ENCODE measurements at regions not wholly inside any gene's neighbourhood (a gene's known extent, or its start where the extent isn't known, plus 50 kb on each side); places are given as distances from the start of the nearest gene placed in this dataset.

- Histone ChIP-seq H3K4me2 (ENCODE audit: low read depth, low read length) (no peak overlapping the region), H3K9ac (ENCODE audit: low read length) (no peak overlapping the region), H2AFZ (ENCODE audit: low read length) (no peak overlapping the region), H3K27me3 (replicated peaks; ENCODE audit: insufficient read depth, low read length) (no peaks in the 10 kb centered on the region), H3K79me2 (ENCODE audit: low read length) (no peaks in the 10 kb centered on the region), H3F3A (ENCODE audit: insufficient read depth, low read length) (no peaks in the 10 kb centered on the region), H3K9me3 (replicated peaks; ENCODE audit: insufficient read depth, low read length) (no peaks in the 10 kb centered on the region), H3K9me2 (replicated peaks; ENCODE audit: insufficient read depth, low read length) (no peaks in the 10 kb centered on the region), H3K4me1 (ENCODE audit: low read length) (no peaks in the 10 kb centered on the region), H3K4me3 (ENCODE audit: low read length) (no peak overlapping the region), H3K27ac (ENCODE audit: low read length) (no peak overlapping the region), H4K20me1 (ENCODE audit: insufficient read depth, low read length) (no peaks in the 10 kb centered on the region), H3K36me3 (replicated peaks; ENCODE audit: insufficient read depth, low read length) (no peaks in the 10 kb centered on the region)
- TF ChIP-seq EZH2 (optimal IDR thresholded peaks at IDR 0.05; ENCODE audit: low read depth, low read length) = no peak
- no peak for TF ChIP-seq EZH2phosphoT487 (IDR thresholded peaks at IDR 0.05; ENCODE audit: low read length)
- TF ChIP-seq, protein P1, sequence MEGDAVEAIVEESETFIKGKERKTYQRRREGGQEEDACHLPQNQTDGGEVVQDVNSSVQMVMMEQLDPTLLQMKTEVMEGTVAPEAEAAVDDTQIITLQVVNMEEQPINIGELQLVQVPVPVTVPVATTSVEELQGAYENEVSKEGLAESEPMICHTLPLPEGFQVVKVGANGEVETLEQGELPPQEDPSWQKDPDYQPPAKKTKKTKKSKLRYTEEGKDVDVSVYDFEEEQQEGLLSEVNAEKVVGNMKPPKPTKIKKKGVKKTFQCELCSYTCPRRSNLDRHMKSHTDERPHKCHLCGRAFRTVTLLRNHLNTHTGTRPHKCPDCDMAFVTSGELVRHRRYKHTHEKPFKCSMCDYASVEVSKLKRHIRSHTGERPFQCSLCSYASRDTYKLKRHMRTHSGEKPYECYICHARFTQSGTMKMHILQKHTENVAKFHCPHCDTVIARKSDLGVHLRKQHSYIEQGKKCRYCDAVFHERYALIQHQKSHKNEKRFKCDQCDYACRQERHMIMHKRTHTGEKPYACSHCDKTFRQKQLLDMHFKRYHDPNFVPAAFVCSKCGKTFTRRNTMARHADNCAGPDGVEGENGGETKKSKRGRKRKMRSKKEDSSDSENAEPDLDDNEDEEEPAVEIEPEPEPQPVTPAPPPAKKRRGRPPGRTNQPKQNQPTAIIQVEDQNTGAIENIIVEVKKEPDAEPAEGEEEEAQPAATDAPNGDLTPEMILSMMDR (IDR thresholded peaks at IDR 0.05; ENCODE audit: low read length) = no peak
- DNase-seq = no peak
These were observed 331.0 kb upstream of the ROPN1 start for GRCh38 chr3:124322966-124323365.

- no peak overlapping the region for H3K4me3 ChIP-seq (ENCODE audit: low read length)
- H3K9ac ChIP-seq (ENCODE audit: low read length) = no peak overlapping the region
- DNase-seq = no peak
- no peaks in the 10 kb centered on the region for H3K36me3 ChIP-seq (replicated peaks; ENCODE audit: insufficient read depth, low read length)
- H2AFZ ChIP-seq (ENCODE audit: low read length) = no peak overlapping the region
- H3K9me2 ChIP-seq (replicated peaks; ENCODE audit: insufficient read depth, low read length) = no peaks in the 10 kb centered on the region
- TF ChIP-seq EZH2 (optimal IDR thresholded peaks at IDR 0.05; ENCODE audit: low read depth, low read length) = no peak
- TF ChIP-seq, protein P1 (IDR thresholded peaks at IDR 0.05; ENCODE audit: low read length) = no peak
- no peak for TF ChIP-seq EZH2phosphoT487 (IDR thresholded peaks at IDR 0.05; ENCODE audit: low read length)
- no peaks in the 10 kb centered on the region for H3F3A ChIP-seq (ENCODE audit: insufficient read depth, low read length)
- H3K9me3 ChIP-seq (replicated peaks; ENCODE audit: insufficient read depth, low read length) = no peaks in the 10 kb centered on the region
- H3K4me2 ChIP-seq (ENCODE audit: low read depth, low read length) = no peak overlapping the region
- no peak overlapping the region for H3K27ac ChIP-seq (ENCODE audit: low read length)
- no peaks in the 10 kb centered on the region for H3K27me3 ChIP-seq (replicated peaks; ENCODE audit: insufficient read depth, low read length)
- no peaks in the 10 kb centered on the region for H3K79me2 ChIP-seq (ENCODE audit: low read length)
- H3K4me1 ChIP-seq (ENCODE audit: low read length) = no peaks in the 10 kb centered on the region
- no peaks in the 10 kb centered on the region for H4K20me1 ChIP-seq (ENCODE audit: insufficient read depth, low read length)
These were observed 333.3 kb upstream of the ROPN1 start for GRCh38 chr3:124325248-124325647.

GRCh38 chr3:124329723-124330122 lies 337.8 kb upstream of the ROPN1 start:
- no peak overlapping the region for H2AFZ ChIP-seq (ENCODE audit: low read length)
- H3K27ac ChIP-seq (ENCODE audit: low read length) = no peak overlapping the region
- no peaks in the 10 kb centered on the region for H3K4me1 ChIP-seq (ENCODE audit: low read length)
- H3K36me3 ChIP-seq (replicated peaks; ENCODE audit: insufficient read depth, low read length) = no peaks in the 10 kb centered on the region
- TF ChIP-seq EZH2 (optimal IDR thresholded peaks at IDR 0.05; ENCODE audit: low read depth, low read length) (no peak), EZH2phosphoT487 (IDR thresholded peaks at IDR 0.05; ENCODE audit: low read length) (no peak)
- TF ChIP-seq, protein P1 (IDR thresholded peaks at IDR 0.05; ENCODE audit: low read length) = no peak
- H3K79me2 ChIP-seq (ENCODE audit: low read length) = no peaks in the 10 kb centered on the region
- H3F3A ChIP-seq (ENCODE audit: insufficient read depth, low read length) = no peaks in the 10 kb centered on the region
- DNase-seq = no peak
- H3K9me2 ChIP-seq (replicated peaks; ENCODE audit: insufficient read depth, low read length) = no peaks in the 10 kb centered on the region
- no peak overlapping the region for H3K4me2 ChIP-seq (ENCODE audit: low read depth, low read length)
- H3K27me3 ChIP-seq (replicated peaks; ENCODE audit: insufficient read depth, low read length) = no peaks in the 10 kb centered on the region
- H3K4me3 ChIP-seq (ENCODE audit: low read length) = no peak overlapping the region
- no peaks in the 10 kb centered on the region for H3K9me3 ChIP-seq (replicated peaks; ENCODE audit: insufficient read depth, low read length)
- no peaks in the 10 kb centered on the region for H4K20me1 ChIP-seq (ENCODE audit: insufficient read depth, low read length)
- no peak overlapping the region for H3K9ac ChIP-seq (ENCODE audit: low read length)
